SK-N-SH (cell line): ENCODE measurements at regions not wholly inside any gene's neighbourhood (a gene's known extent, or its start where the extent isn't known, plus 50 kb on each side); places are given as distances from the start of the nearest gene placed in this dataset.

Source experiments
- CTCF ChIA-PET: fragments of 300-600, 350-600 bp; formaldehyde crosslinking; extraction: SDS; loops from one replicate; lab custom pipeline; 2021; lab: Yijun Ruan, JAX
- POLR2A ChIA-PET: fragments of 350-600 bp; sonication (Branson Sonifier 250); formaldehyde crosslinking; extraction: SDS; loops from one replicate; lab custom pipeline; 2020; ENCODE audit warnings: antibody characterized with exemption, inconsistent platforms; lab: Yijun Ruan, JAX
- DNase-seq: peaks from one replicate; pipeline ENCODE4 v3.0.0; 2012
- H2AFZ ChIP-seq: fragments of 200-600 bp; sonication (generic); 2 replicates; pipeline ENCODE4 v1.8.1; 2016; ENCODE audit warnings: antibody characterized with exemption, mild to moderate bottlenecking, low read depth
- H3F3A ChIP-seq: fragments of 200-600 bp; sonication (generic); replicated peaks from 2 replicates; pipeline ENCODE3; 2016; ENCODE audit warnings: antibody characterized with exemption, mild to moderate bottlenecking; ENCODE audit not compliant: insufficient read depth
- H3K27ac ChIP-seq, 2 experiments: fragments of 200-500 bp in 1 of 2; fragments of 200-600 bp in 1 of 2; sonication (Bioruptor generic) in 1 of 2; sonication (generic), shearing (Covaris generic) in 1 of 2; 2 replicates each; pipeline versions ENCODE4 v1.5.1 to v1.6.1; 2014 to 2016; ENCODE audit warnings: low read depth in 2 of 2, inconsistent platforms in 1 of 2, low read length in 1 of 2, mild to moderate bottlenecking in 1 of 2, mixed read lengths in 1 of 2
- H3K27me3 ChIP-seq: fragments of 200-600 bp; sonication (generic), shearing (Covaris generic); 2 replicates; pipeline ENCODE4 v1.6.1; 2016; ENCODE audit warnings: mixed run types; ENCODE audit not compliant: insufficient read depth
- H3K36me3 ChIP-seq, 2 experiments: fragments of 200-500 bp in 1 of 2; fragments of 200-600 bp in 1 of 2; sonication (Bioruptor generic) in 1 of 2; sonication (generic) in 1 of 2; replicated peaks in 1 of 2; 2 replicates each; pipeline versions ENCODE3 to v1.5.1; 2014 to 2016; ENCODE audit warnings: low read length in 1 of 2, mild to moderate bottlenecking in 1 of 2; ENCODE audit not compliant: insufficient read depth in 2 of 2, control insufficient read depth in 1 of 2
- H3K4me1 ChIP-seq, 2 experiments: fragments of 200-500 bp in 1 of 2; fragments of 200-600 bp in 1 of 2; sonication (Bioruptor generic) in 1 of 2; sonication (generic), shearing (Covaris generic) in 1 of 2; 2 replicates each; pipeline versions ENCODE4 v1.5.1 to v1.6.1; 2014 to 2016; ENCODE audit warnings: low read depth in 1 of 2, low read length in 1 of 2, mixed run types in 1 of 2; ENCODE audit not compliant: insufficient read depth in 2 of 2, control insufficient read depth in 1 of 2
- H3K4me2 ChIP-seq: fragments of 200-600 bp; sonication (generic), shearing (Covaris generic); 2 replicates; pipeline ENCODE4 v1.6.1; 2017; ENCODE audit warnings: mixed run types
- H3K4me3 ChIP-seq, 2 experiments: fragments of 200-500 bp in 1 of 2; fragments of 200-600 bp in 1 of 2; sonication (Bioruptor generic) in 1 of 2; sonication (generic), shearing (Covaris generic) in 1 of 2; 2 replicates each; pipeline versions ENCODE4 v1.5.1 to v1.8.1; 2014 to 2016; ENCODE audit warnings: low read depth in 2 of 2, inconsistent platforms in 1 of 2, low read length in 1 of 2, mild to moderate bottlenecking in 1 of 2, mixed read lengths in 1 of 2, moderate library complexity in 1 of 2
- H3K79me2 ChIP-seq: fragments of 200-600 bp; sonication (generic); 2 replicates; pipeline ENCODE4 v1.8.1; 2017; ENCODE audit warnings: mild to moderate bottlenecking; ENCODE audit not compliant: insufficient read depth
- H3K9ac ChIP-seq: fragments of 200-600 bp; sonication (generic); 2 replicates; pipeline ENCODE4 v1.6.1; 2017; ENCODE audit warnings: mixed run types
- H3K9me2 ChIP-seq: fragments of 200-600 bp; sonication (generic); 2 replicates; pipeline ENCODE4 v1.6.1; 2017; ENCODE audit warnings: mixed run types
- H3K9me3 ChIP-seq: fragments of 200-600 bp; sonication (generic); 2 replicates; pipeline ENCODE4 v1.6.1; 2017; ENCODE audit warnings: mixed run types, mild to moderate bottlenecking, moderate library complexity
- H4K20me1 ChIP-seq: fragments of 200-600 bp; sonication (generic); 2 replicates; pipeline ENCODE4 v1.6.1; 2017; ENCODE audit warnings: mild to moderate bottlenecking, mixed run types; ENCODE audit not compliant: insufficient read depth
- CHD2 ChIP-seq: fragments of 150-350 bp; IDR thresholded peaks from 2 replicates; pipeline ENCODE4 v1.6.1; 2018; ENCODE audit warnings: low read length; ENCODE audit not compliant: partially characterized antibody
- FOXJ3 ChIP-seq: sonication (generic); formaldehyde crosslinking; IDR thresholded peaks from 2 replicates; pipeline ENCODE4 v1.5.1; 2020; ENCODE audit warnings: mild to moderate bottlenecking, missing genetic modification reagents
- NFIC ChIP-seq: IDR thresholded peaks from 2 replicates; pipeline ENCODE4 v1.4.0; 2012; ENCODE audit warnings: borderline replicate concordance
- NRF1 ChIP-seq: IDR thresholded peaks from 2 replicates; pipeline ENCODE4 v1.6.1; 2012; ENCODE audit warnings: low read depth, mild to moderate bottlenecking, low read length
- RAD21 ChIP-seq: IDR thresholded peaks from 2 replicates; pipeline ENCODE4 v1.6.1; 2012; ENCODE audit warnings: mild to moderate bottlenecking, low read length
- SMC3 ChIP-seq: IDR thresholded peaks from 2 replicates; pipeline ENCODE4 v1.6.1; 2012; ENCODE audit warnings: low read depth, low read length, improper control_type of control experiment
- TAF1 ChIP-seq: IDR thresholded peaks from 2 replicates; pipeline ENCODE4 v1.6.1; 2012; ENCODE audit warnings: low read depth, mild to moderate bottlenecking, low read length, moderate library complexity, borderline replicate concordance
- WGBS: methylation state at CpG from one replicate; pipeline ENCODE4 v1.1.6; 2017; ENCODE audit warnings: low lambda C conversion rate; 5-methylcytosine and 5-hydroxymethylcytosine counted together
- TF ChIP-seq, protein P1 (sequence below): fragments of 150-350 bp; IDR thresholded peaks from 2 replicates; pipeline ENCODE4 v1.6.1; 2016; ENCODE audit warnings: mild to moderate bottlenecking, low read depth, low read length
- TF ChIP-seq, protein P2 (sequence below): fragments of 200-600 bp; sonication (generic); IDR thresholded peaks from 2 replicates; pipeline ENCODE4 v1.6.1; 2017; ENCODE audit warnings: antibody characterized with exemption, mild to moderate bottlenecking, moderate library complexity

DNA sequence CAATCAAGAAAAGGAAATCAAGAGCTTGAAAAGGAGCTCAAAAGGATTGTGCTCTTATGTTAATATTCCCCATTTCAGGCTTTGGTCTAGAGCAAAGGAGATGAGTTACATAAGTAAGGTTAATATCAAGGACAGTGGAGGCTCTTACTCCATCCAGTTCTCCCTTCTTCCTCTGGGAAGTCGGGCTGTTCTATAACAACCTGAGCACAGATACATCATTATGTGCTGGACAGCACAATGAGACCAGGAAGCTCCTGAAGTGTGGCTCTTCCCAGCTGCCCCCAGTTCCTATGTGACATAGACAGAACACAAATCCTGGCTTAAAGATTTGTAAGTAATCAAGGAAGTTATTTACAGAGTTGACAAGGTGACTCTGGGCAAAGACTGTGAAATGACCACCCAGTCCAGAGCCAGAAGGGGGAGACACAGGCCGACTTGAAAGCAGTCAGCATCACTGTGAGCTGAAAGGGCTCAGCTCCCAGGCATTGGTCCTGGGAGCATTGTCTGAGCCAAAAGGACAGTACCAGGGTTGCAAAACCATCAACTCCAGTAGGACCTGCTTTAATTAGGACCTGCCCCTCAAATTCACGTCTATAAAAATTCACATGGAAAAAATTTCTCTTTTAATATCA is 917.6 kb upstream of the ACVR2A start:
- H3F3A ChIP-seq: no peaks in the 10 kb centered on the region
- WGBS: 2% methylated on average over 3 of the region's 3 CpGs
- TF ChIP-seq SMC3: peak; percentile 63
- TF ChIP-seq, protein P1, sequence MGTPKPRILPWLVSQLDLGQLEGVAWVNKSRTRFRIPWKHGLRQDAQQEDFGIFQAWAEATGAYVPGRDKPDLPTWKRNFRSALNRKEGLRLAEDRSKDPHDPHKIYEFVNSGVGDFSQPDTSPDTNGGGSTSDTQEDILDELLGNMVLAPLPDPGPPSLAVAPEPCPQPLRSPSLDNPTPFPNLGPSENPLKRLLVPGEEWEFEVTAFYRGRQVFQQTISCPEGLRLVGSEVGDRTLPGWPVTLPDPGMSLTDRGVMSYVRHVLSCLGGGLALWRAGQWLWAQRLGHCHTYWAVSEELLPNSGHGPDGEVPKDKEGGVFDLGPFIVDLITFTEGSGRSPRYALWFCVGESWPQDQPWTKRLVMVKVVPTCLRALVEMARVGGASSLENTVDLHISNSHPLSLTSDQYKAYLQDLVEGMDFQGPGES: no peak
- peak; percentile 68 for TF ChIP-seq RAD21
- TF ChIP-seq FOXJ3 (CRISPR knock-in tag): no peak
- TF ChIP-seq, protein P2, sequence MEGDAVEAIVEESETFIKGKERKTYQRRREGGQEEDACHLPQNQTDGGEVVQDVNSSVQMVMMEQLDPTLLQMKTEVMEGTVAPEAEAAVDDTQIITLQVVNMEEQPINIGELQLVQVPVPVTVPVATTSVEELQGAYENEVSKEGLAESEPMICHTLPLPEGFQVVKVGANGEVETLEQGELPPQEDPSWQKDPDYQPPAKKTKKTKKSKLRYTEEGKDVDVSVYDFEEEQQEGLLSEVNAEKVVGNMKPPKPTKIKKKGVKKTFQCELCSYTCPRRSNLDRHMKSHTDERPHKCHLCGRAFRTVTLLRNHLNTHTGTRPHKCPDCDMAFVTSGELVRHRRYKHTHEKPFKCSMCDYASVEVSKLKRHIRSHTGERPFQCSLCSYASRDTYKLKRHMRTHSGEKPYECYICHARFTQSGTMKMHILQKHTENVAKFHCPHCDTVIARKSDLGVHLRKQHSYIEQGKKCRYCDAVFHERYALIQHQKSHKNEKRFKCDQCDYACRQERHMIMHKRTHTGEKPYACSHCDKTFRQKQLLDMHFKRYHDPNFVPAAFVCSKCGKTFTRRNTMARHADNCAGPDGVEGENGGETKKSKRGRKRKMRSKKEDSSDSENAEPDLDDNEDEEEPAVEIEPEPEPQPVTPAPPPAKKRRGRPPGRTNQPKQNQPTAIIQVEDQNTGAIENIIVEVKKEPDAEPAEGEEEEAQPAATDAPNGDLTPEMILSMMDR: peak; percentile 63
- no peak for TF ChIP-seq TAF1

DNA sequence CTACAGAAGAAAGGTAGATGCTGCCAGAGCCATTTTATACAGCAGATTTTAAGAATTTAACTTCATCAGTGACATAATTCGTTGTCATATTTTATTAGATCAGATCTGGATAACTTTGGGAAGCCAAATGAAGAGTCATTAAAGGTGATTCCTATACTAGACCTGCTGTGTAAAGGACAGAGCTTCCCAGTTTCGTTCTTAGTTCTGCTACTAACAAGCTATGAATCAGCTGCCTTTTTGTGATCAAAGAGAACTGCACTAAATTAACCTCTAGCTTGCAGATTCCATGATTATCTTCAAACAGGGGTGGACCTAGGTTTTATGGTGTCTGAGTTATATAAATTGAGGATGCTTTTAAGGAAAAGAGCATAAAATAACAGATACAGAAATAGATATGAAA is 926.5 kb upstream of the ACVR2A start:
- Histone ChIP-seq H3K9me2 (no peaks in the 10 kb centered on the region), H3K4me2 (no peak overlapping the region), H3K4me3 (no peak overlapping the region), H3F3A (no peaks in the 10 kb centered on the region), H3K27me3 (no peaks in the 10 kb centered on the region), H2AFZ (no peak overlapping the region), H3K79me2 (no peaks in the 10 kb centered on the region), H4K20me1 (no peaks in the 10 kb centered on the region), H3K9ac (no peak overlapping the region), H3K9me3 (no peaks in the 10 kb centered on the region), H3K4me1 (no peaks in the 10 kb centered on the region), H3K27ac (no peak overlapping the region), H3K36me3 (no peaks in the 10 kb centered on the region)
- TF ChIP-seq, protein P2: no peak
- TF ChIP-seq NFIC: no peak
- TF ChIP-seq NRF1: no peak
- no peak for TF ChIP-seq FOXJ3 (CRISPR knock-in tag)
- TF ChIP-seq CHD2: no peak
- no peak for DNase-seq
- WGBS: 0% methylated on average over 2 of the region's 2 CpGs
- POLR2A ChIA-PET: no interaction called here
- CTCF ChIA-PET: no interaction called here

More for the DNA sequence above, 917.6 kb upstream of the ACVR2A start:
- H3K27ac ChIP-seq: no peak overlapping the region
- no peaks in the 10 kb centered on the region for H3K9me2 ChIP-seq
- H3K27me3 ChIP-seq: no peaks in the 10 kb centered on the region; the same call in 1 of the 2 replicates
- no peak overlapping the region; a peak in 1 of 4 replicates for H3K4me3 ChIP-seq
- H4K20me1 ChIP-seq: no peaks in the 10 kb centered on the region
- H3K9ac ChIP-seq: no peak overlapping the region
- no peaks in the 10 kb centered on the region for H3K4me1 ChIP-seq
- no peak overlapping the region for H2AFZ ChIP-seq
- ChIA-PET POLR2A (no interaction called here), CTCF (interaction anchor here (0.7 to 1.2 kb wide), 2 partner anchors 977 to 982 kb away, joined by 3 to 5 read pairs; no protein-coding TSS in a partner anchor)
- H3K79me2 ChIP-seq: no peaks in the 10 kb centered on the region
- H3K4me2 ChIP-seq: no peak overlapping the region
- no peaks in the 10 kb centered on the region for H3K9me3 ChIP-seq
- H3K36me3 ChIP-seq: no peaks in the 10 kb centered on the region
- peak; percentile 14 for DNase-seq
